MCF 10A (cell line): ENCODE measurements at regions not wholly inside any gene's neighbourhood (a gene's known extent, or its start where the extent isn't known, plus 50 kb on each side); places are given as distances from the start of the nearest gene placed in this dataset.

Experiments used
- BruUV-seq: library from RNA; stranded (reverse); fragments of 400-500 nt; replicated peaks from 2 replicates; lab custom pipeline; 2021; lab: Mats Ljungman, UMichigan
- CTCF ChIA-PET: fragments of 300-600 bp; sonication (Branson Sonifier 250); formaldehyde crosslinking; extraction: SDS; loops from one replicate; lab custom pipeline; 2021; ENCODE audit warnings: antibody characterized with exemption, inconsistent platforms; lab: Yijun Ruan, JAX
- POLR2A ChIA-PET: fragments of 300-600, 350-650 bp; sonication (Branson Sonifier 250); formaldehyde crosslinking; extraction: SDS; loops from one replicate; lab custom pipeline; 2020; ENCODE audit warnings: antibody characterized with exemption, inconsistent platforms; lab: Yijun Ruan, JAX
- DNase-seq: peaks from one replicate; pipeline ENCODE4 v3.0.0-alpha.2; 2018; ENCODE audit not compliant: unreplicated experiment
- H3K27ac Mint-ChIP-seq: one replicate; pipeline ENCODE4 v1.8.0; 2022; ENCODE audit warnings: mild to moderate bottlenecking, low read depth, mixed read lengths; ENCODE audit not compliant: unreplicated experiment
- H3K27me3 Mint-ChIP-seq: one replicate; pipeline ENCODE4 v1.8.0; 2022; ENCODE audit warnings: mixed read lengths; ENCODE audit not compliant: insufficient read depth, unreplicated experiment
- H3K36me3 Mint-ChIP-seq: one replicate; pipeline ENCODE4 v1.8.0; 2022; ENCODE audit warnings: mild to moderate bottlenecking, moderate library complexity, mixed read lengths; ENCODE audit not compliant: insufficient read depth, unreplicated experiment
- H3K4me1 Mint-ChIP-seq: one replicate; pipeline ENCODE4 v1.8.0; 2022; ENCODE audit warnings: mixed read lengths; ENCODE audit not compliant: insufficient read depth, unreplicated experiment
- H3K4me3 Mint-ChIP-seq: one replicate; pipeline ENCODE4 v1.8.0; 2022; ENCODE audit warnings: mild to moderate bottlenecking, moderate library complexity, mixed read lengths; ENCODE audit not compliant: unreplicated experiment
- H3K9me3 Mint-ChIP-seq: one replicate; pipeline ENCODE4 v1.8.0; 2022; ENCODE audit warnings: mixed read lengths; ENCODE audit not compliant: unreplicated experiment
- intact Hi-C: fragments of 100-400 bp; cut with micrococcal nuclease; formaldehyde crosslinking; loops from 2 replicates; pipeline ENCODE4 v1.14.1; 2022
- TF ChIP-seq, protein P1 (sequence below): fragments of 200-600 bp; IDR thresholded peaks from one replicate; pipeline ENCODE4 v1.8.0; 2022; ENCODE audit warnings: antibody characterized with exemption, mild to moderate bottlenecking; ENCODE audit not compliant: unreplicated experiment

DNA sequence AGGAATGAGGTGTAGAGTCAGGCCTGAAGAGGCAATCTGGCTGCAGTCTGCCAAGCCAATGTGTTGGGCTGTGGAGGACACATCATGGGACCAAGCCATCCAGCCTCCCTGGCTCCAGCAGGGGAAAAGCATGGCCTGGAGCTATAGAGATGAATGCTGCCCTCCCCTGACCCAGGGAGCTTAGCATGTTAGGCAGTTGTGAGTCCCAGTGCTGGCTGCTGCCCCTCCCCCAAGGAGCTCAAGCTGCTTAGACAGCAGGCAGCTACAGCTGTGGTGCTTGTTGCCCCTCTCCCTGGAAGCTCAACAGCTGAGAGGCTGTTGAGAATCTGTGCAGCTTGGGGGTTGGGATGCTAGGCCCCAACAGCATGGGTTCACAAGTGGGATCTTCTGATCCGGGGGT is 85.6 kb upstream of the DNAJC19 start:
- H3K36me3 Mint-ChIP-seq: no peaks in the 10 kb centered on the region
- TF ChIP-seq, protein P1, sequence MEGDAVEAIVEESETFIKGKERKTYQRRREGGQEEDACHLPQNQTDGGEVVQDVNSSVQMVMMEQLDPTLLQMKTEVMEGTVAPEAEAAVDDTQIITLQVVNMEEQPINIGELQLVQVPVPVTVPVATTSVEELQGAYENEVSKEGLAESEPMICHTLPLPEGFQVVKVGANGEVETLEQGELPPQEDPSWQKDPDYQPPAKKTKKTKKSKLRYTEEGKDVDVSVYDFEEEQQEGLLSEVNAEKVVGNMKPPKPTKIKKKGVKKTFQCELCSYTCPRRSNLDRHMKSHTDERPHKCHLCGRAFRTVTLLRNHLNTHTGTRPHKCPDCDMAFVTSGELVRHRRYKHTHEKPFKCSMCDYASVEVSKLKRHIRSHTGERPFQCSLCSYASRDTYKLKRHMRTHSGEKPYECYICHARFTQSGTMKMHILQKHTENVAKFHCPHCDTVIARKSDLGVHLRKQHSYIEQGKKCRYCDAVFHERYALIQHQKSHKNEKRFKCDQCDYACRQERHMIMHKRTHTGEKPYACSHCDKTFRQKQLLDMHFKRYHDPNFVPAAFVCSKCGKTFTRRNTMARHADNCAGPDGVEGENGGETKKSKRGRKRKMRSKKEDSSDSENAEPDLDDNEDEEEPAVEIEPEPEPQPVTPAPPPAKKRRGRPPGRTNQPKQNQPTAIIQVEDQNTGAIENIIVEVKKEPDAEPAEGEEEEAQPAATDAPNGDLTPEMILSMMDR: no peak
- ChIA-PET POLR2A (no interaction called here), CTCF (interaction anchor here (0.7 kb wide), 1 partner anchor 42 kb away, joined by 3 read pairs; no protein-coding TSS in a partner anchor)
- H3K27me3 Mint-ChIP-seq: no peaks in the 10 kb centered on the region
- H3K4me3 Mint-ChIP-seq: no peak overlapping the region
- BruUV-seq: no TSS peak
- no peak overlapping the region for H3K27ac Mint-ChIP-seq
- no peaks in the 10 kb centered on the region for H3K4me1 Mint-ChIP-seq
- peaks cover 17% of the 10 kb centered on the region for H3K9me3 Mint-ChIP-seq
- intact Hi-C loops: no loop called here
- no peak for DNase-seq

DNA sequence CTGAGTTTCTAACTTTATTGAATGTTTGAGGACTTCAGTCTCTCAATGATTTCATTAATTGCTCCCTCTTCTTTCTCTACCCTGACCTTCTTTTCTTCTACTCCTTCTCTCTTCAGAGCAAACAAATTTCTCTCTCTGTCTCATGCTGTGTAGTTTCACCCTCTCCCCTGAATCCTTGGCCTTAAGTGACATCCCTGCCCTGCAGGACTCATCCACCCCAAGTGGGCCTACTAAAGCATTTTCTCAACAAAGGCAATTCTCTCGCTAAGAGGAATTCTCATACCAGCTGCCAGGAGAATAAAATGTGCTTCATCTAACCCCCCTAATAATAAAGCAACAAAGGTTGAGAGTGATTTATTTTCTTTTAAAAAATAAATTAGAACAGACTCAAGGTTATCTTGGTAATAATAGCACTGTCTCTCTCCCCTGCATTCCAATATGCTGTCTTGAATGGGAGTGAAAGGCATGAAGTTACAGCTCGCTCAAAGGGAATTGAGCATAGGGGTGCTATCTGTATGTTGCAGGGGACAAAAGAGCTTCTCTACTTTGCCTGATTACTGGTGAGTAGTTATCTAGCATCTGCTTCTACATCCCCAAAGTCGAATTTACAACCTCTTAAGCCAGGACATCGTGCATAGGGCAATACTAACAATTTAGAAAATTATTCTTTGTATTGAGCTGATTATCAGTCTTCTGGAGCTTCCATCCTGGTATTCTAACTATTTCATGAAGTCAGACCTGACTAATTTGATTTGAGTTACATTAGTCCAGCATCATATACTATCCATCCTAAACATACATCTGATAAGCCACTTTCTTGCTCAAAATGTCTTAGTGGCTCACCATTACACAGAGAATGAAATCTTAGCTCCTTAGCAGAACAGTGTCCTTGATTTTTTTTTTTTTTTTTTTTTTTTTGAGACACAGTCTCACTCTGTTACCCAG is 76.9 kb upstream of the DNAJC19 start:
- intact Hi-C loops: no loop called here
- no TSS peak for BruUV-seq
- ChIA-PET POLR2A (interaction anchor here (0.9 kb wide), 1 partner anchor 18 kb away, joined by 3 read pairs; no protein-coding TSS in a partner anchor), CTCF (interaction anchor here (0.6 kb wide), 1 partner anchor 285 kb away, joined by 3 read pairs; no protein-coding TSS in a partner anchor)
- Mint-ChIP-seq H3K27me3 (no peaks in the 10 kb centered on the region), H3K4me1 (no peaks in the 10 kb centered on the region), H3K4me3 (no peak overlapping the region), H3K27ac (no peak overlapping the region), H3K36me3 (no peaks in the 10 kb centered on the region), H3K9me3 (no peaks in the 10 kb centered on the region)
- no peak for DNase-seq
- TF ChIP-seq, protein P1: no peak

DNA sequence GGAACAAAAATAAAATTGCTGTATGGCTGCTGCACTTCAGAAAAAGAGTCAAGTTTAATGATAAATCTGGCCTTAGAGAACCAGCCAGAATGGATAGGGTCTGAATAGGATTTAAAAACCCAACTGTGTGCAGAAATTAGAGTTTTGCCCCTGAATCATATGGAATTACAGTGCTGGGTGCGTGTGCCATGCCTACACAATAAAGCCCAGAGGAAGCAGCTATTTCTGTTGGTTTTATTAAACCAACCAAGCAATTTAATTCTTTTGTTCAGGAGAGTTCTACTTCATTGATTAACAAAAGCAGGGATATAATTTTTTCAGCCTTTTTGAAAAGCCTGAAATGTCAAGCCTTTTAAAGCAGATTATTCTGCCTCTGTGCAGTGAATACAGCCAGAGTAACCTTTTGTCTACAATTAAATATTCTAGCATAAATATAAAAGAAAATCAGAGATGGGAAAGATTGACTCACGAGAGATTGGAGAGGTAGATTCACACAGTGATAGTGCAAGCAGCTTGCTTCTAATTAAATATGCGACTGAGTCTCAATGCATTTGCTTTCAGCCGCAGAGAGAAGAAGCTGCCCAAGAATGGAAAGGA is 66.7 kb upstream of the DNAJC19 start:
- H3K27ac Mint-ChIP-seq: no peak overlapping the region
- intact Hi-C loops: no loop called here
- ChIA-PET CTCF (no interaction called here), POLR2A (interaction anchor here (0.9 kb wide), 1 partner anchor 67 kb away, joined by 3 read pairs; the partner anchor contains the start of gene DNAJC19)
- BruUV-seq: no TSS peak
- no peaks in the 10 kb centered on the region for H3K4me1 Mint-ChIP-seq
- H3K4me3 Mint-ChIP-seq: no peak overlapping the region
- H3K27me3 Mint-ChIP-seq: no peaks in the 10 kb centered on the region
- TF ChIP-seq, protein P1: no peak
- no peak for DNase-seq
- no peaks in the 10 kb centered on the region for H3K36me3 Mint-ChIP-seq
- H3K9me3 Mint-ChIP-seq: no peaks in the 10 kb centered on the region

DNA sequence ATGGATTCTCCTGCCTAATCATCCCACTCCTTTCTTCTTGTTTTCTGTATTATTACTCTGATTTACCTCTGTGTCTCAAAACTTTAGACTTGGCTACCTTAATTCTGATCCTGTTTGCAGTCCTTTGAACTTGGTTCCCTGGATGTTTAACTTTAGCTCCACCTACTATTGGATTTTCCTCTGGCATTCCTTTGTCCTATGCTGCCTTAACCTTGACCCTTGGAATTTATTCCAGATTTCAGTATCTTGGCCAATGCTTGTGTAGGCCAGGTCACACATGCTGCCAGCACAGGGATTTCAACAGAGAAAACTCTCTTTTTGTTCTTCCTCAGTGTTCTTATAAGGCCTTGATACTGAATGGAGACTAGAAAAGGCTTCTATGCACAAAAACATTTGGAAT is 65.0 kb upstream of the DNAJC19 start:
- Mint-ChIP-seq H3K9me3 (no peaks in the 10 kb centered on the region), H3K27ac (no peak overlapping the region), H3K4me3 (no peak overlapping the region), H3K4me1 (no peaks in the 10 kb centered on the region), H3K27me3 (no peaks in the 10 kb centered on the region), H3K36me3 (no peaks in the 10 kb centered on the region)
- POLR2A ChIA-PET: no interaction called here
- BruUV-seq: no TSS peak
- intact Hi-C loops: no loop called here
- DNase-seq: no peak
- CTCF ChIA-PET: no interaction called here
- TF ChIP-seq, protein P1: no peak
